ENCODE measurements at regions not wholly inside any gene's neighbourhood (a gene's known extent, or its start where the extent isn't known, plus 50 kb on each side); places are given as distances from the start of the nearest gene placed in this dataset.

DNA sequence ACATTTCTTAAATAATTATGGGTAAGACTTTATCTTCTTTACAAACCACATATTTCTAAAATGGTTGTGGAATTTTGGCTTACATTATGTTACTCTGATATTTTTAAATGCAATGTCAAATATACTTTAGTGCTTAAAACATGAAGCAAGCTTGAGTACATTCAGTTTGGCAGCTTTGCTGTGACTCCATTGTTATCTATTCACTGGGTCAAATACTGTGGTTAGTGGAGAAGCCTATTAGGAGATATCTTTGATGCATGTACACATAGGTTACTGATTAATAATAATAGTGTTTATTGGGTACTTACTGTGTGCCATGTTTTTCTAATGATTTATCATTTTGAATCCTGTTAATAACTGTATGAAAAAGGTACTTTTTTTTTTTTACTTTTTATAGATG lies 520.4 kb upstream of the B3GALT2 start:
- no peaks in the 10 kb centered on the region for H3K4me1 Mint-ChIP-seq
- H3K36me3 Mint-ChIP-seq (ENCODE audit: low read depth): no peaks in the 10 kb centered on the region
- no peaks in the 10 kb centered on the region for H3K9me3 Mint-ChIP-seq

GRCh38 chr1:193705554-193705981 lies 519.2 kb upstream of the B3GALT2 start:
- Mint-ChIP-seq H3K9me3 (no peaks in the 10 kb centered on the region), H3K4me3 (no peak overlapping the region), H3K4me1 (no peaks in the 10 kb centered on the region), H3K27ac (no peak overlapping the region), H3K36me3 (ENCODE audit: low read depth) (no peaks in the 10 kb centered on the region), H3K27me3 (ENCODE audit: low read depth) (no peaks in the 10 kb centered on the region)
- no peak for TF ChIP-seq CTCF (IDR thresholded peaks at IDR 0.05; ENCODE audit: unreplicated experiment in 3 of 3)

More for the DNA sequence above, 520.4 kb upstream of the B3GALT2 start:
- TF ChIP-seq CTCF (IDR thresholded peaks at IDR 0.05; ENCODE audit: unreplicated experiment in 3 of 3): no peak
- no peak overlapping the region for H3K4me3 Mint-ChIP-seq
- no peaks in the 10 kb centered on the region for H3K27me3 Mint-ChIP-seq (ENCODE audit: low read depth)
- no peak overlapping the region for H3K27ac Mint-ChIP-seq

GRCh38 chr1:193703655-193704054 lies 517.2 kb upstream of the B3GALT2 start:
- TF ChIP-seq CTCF (IDR thresholded peaks at IDR 0.05; ENCODE audit: unreplicated experiment in 3 of 3): no peak
- no peak overlapping the region for H3K4me3 Mint-ChIP-seq
- no peaks in the 10 kb centered on the region for H3K4me1 Mint-ChIP-seq
- no peak overlapping the region for H3K27ac Mint-ChIP-seq
- no peaks in the 10 kb centered on the region for H3K27me3 Mint-ChIP-seq (ENCODE audit: low read depth)
- no peaks in the 10 kb centered on the region for H3K36me3 Mint-ChIP-seq (ENCODE audit: low read depth)
- no peaks in the 10 kb centered on the region for H3K9me3 Mint-ChIP-seq

DNA sequence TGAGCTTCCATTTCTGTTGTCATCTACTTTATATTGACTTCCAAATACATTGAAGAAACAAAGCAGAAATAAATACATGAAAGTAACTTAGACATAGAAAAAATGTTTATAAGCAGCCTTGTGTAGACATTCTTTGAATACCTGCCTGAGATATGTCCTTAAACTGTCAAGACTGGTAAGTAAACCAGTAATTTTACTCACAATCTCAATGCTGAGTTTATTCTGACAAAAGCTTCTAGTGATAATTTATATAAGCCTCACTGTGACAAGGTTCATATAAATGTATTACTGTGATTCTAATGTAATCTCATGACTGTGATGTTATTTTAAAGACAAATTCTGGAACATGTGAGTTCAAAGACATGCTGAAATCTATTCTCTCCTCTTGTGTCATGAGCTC lies 516.7 kb upstream of the B3GALT2 start:
- H3K9me3 Mint-ChIP-seq: no peaks in the 10 kb centered on the region
- TF ChIP-seq CTCF (IDR thresholded peaks at IDR 0.05; ENCODE audit: unreplicated experiment in 3 of 3): no peak
- H3K27me3 Mint-ChIP-seq (ENCODE audit: low read depth): no peaks in the 10 kb centered on the region
- no peak overlapping the region for H3K27ac Mint-ChIP-seq
- no peak overlapping the region for H3K4me3 Mint-ChIP-seq
- H3K36me3 Mint-ChIP-seq (ENCODE audit: low read depth): no peaks in the 10 kb centered on the region
- H3K4me1 Mint-ChIP-seq: no peaks in the 10 kb centered on the region

DNA sequence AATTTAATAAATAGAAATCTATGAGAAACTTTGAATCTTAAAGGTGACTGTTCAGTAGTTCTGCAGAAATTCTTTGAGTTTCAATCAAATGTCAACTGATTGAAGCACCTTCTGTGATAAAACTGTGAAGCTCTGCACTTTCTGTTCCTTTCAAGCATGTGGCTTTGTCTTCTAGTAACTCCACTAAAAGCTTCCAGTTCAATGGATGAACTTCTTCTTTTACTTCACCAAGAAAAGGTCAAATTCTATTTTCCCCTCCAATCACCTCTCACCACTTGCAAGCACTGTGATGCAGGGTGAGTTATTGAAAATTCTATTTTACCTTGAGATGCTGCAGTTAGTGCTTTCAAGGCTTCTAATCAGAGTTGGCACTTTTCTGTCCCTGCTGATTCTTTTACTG lies 515.3 kb upstream of the B3GALT2 start:
- Mint-ChIP-seq H3K27me3 (ENCODE audit: low read depth) (no peaks in the 10 kb centered on the region), H3K4me3 (no peak overlapping the region), H3K36me3 (ENCODE audit: low read depth) (no peaks in the 10 kb centered on the region), H3K27ac (no peak overlapping the region), H3K9me3 (no peaks in the 10 kb centered on the region), H3K4me1 (no peaks in the 10 kb centered on the region)
- TF ChIP-seq CTCF (IDR thresholded peaks at IDR 0.05; ENCODE audit: unreplicated experiment in 3 of 3): no peak

GRCh38 chr1:193700710-193701355 lies 514.4 kb upstream of the B3GALT2 start:
- Mint-ChIP-seq H3K36me3 (ENCODE audit: low read depth) (no peaks in the 10 kb centered on the region), H3K4me3 (no peak overlapping the region), H3K27me3 (ENCODE audit: low read depth) (no peaks in the 10 kb centered on the region), H3K4me1 (no peaks in the 10 kb centered on the region), H3K9me3 (no peaks in the 10 kb centered on the region), H3K27ac (no peak overlapping the region)
- no peak for TF ChIP-seq CTCF (IDR thresholded peaks at IDR 0.05; ENCODE audit: unreplicated experiment in 3 of 3)
